C1 segment of cervical spinal cord (tissue), 14 donors: ENCODE measurements at regions not wholly inside any gene's neighbourhood (a gene's known extent, or its start where the extent isn't known, plus 50 kb on each side); places are given as distances from the start of the nearest gene placed in this dataset.

Experiments
- DNase-seq, 14 donors: peaks; one replicate each; lab custom pipeline; 2025; lab: John Stamatoyannopoulos, UW

DNA sequence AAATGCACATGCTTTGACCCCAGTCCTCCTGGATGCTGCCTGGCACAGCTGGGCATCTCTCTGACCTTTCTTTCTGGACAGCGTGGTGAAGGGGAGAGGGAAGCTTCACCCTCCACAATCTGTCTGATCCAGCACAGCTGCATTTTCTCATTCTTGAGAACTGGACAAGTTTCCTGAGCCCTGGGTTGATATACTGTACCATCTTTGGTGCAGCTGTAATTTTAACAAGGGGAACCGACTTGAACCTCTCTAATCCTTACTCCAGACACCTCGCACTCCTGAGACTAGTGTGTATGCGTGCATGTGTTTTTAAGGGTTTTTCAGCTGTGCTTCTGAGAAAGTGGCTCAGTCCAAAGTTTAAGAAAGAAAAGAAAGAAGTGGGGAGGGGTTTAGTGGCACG lies 655.7 kb downstream of the INHBA start:
- DNase-seq = no peak

DNA sequence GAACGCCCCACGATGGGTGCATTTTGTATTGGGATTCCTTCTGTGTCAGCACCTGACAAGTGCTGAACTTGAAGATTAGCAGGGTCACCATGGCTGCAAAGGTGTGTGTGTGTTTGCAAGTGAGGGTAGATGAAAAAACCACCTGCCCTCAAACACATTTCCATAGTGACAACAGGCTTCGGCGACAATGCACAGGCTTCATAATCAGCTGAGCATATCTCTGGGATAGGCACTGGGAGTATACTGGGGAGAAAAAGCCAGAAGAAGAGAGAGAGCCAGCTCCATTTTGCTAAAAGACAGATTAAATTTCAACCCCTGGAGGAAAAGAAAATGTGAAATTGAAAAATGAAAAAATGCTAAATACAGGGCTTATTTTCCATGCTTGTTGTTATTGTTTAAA lies 656.1 kb downstream of the INHBA start:
- DNase-seq = no peak

DNA sequence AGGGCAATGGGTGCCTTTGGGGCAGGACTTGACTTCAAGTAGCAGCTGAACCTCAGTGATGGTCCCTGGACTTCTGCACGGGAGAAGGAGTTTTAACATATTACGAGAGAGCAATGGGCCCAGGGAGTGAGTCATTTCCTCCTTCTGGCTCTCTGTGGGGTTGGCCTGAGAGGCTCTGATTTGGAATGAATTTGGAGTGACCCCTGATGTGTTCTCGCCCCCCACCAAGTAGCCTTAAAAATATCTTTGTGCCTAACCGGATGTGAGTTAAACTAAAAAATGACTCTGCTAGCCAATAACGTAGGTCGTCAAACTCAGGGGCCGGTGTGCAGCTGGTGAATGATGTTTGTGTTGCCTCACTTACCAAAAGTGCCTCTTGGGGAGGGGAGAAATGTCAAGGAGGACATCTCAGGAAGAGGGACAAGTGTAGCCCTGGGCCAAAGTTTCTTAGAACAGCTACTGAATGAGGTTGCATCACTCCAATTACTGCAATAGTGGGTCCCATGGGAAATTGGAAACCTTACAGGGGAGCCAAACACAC lies 656.6 kb downstream of the INHBA start:
- no peak for DNase-seq

DNA sequence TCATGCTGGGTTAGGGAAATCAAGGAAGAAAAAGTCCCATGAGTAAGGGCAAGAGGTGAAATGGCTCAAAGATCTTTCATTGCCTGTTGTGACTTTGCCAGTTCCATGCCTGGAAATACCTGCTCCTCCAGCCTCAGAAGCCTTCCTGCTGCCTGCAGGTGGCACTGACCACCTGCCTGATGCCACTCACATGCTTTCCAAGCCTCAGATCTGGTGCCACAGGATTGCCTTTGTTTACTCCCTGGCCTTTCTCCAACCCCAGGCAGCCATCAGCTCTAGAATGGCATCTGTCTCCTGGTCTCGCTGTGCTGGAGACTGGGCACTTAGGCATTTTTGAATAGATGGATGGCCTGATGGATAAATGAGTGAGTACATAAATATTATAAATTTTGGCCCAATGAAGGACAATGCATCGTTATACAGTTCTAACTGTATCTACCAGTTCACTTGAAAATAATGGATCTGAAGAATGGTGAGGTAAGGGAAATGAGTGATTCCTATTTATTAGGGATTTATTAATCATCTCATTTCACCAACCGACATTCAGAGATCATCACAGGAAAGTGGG lies 657.2 kb downstream of the INHBA start:
- DNase-seq = no peak

DNA sequence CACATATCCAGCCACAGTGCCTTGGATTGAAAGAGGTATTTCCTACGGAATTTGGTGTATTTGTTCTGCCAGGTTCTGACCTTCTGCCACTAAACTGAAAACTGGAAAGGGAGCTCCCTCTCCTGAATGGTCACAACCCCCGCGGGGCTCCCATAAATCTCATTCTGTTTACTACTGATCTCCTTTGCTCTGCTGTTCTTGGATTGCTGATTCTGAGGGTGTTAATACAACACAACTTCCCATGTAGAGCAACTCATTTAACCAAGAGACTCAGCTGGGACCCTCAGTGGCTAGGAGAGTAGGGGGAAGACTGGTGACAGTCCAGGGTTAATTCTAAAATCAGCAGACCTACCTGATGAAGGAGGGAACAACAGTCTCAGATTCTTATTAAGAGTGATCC lies 662.9 kb downstream of the INHBA start:
- no peak for DNase-seq

DNA sequence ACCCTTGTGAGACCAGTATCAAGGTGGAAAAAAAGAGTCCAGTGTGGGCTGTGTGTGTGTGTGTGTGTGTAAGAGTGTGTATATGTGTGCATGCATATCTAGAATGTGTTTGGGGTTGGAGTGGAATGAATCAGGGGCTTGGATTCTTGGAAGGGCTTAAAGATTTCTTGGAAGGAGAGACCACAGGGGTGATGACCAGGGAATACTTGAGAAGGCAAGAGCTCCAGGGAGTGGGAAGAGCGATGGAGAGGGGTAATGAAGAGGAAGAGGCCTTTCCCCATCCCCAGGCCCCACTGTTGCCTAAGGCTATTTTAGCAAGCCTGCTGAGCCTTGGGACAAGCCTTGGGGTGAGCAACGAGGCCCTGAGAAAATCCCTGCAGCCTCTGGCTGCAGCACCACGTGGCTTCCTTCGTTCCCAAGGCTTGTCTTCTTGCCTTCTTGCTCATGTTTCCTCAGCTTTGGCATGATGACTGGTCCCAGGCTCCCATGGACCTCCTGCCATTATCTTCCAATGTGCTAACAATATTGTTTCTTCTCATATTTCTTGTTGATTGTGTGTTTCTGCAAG lies 663.4 kb downstream of the INHBA start:
- DNase-seq = no peak

DNA sequence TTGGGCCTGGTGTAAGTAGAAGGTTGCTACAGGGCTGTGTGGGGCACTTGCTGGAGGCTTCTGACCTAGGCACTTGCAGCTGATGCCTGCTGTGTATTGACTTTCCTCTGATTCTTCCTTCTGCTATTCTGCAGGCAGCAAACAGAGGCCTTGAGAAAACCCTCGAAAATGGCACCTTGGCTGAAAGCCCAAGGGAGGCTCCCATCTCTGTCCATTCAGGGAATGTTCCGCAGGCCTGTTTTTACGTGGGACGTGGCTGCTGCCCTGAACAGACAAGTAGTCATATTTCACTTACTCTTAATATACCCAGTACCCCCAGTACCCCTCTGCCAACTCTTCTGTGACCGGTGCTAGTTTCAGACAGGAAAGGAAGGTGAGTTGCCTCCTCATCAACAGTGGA lies 664.7 kb downstream of the INHBA start:
- no peak for DNase-seq

DNA sequence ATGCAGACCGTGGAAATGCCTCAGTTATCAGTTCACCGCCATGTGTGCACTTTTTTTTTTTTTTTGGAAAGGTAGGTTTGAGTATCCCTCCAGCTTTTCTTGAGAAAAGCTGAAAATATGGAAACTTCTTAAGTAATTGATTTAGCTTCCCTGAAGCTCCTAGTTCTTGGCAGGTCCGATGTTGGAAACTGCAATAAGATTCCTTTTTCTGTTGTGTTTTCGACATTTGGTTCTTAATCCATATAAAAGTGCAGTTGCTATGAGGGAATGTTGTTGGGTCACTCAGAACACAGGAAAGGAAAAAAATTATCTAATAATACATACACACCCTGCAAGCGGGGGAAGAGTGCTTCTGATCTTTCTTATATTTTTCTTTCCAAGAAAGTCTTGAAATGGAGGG lies 665.2 kb downstream of the INHBA start:
- DNase-seq = no peak

DNA sequence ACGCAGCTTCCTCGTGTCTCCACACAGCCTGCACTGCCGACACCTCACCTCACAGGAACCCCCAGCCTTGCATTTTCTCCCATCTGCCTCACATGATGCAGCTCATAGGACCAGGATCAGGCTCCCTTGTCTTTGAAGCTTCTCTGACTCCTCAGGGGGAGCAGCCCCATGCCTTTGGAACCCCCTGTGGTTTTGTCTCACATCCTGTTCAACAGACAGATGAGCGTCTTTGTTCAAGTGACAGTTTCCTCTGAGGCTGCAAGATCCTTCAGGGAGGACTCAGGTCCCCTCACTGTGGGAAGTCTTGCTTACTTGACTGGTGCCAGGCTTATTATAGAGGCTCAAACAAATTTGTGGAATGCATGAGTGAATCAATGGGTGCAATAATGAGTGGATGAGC lies 667.1 kb downstream of the INHBA start:
- DNase-seq = no peak

DNA sequence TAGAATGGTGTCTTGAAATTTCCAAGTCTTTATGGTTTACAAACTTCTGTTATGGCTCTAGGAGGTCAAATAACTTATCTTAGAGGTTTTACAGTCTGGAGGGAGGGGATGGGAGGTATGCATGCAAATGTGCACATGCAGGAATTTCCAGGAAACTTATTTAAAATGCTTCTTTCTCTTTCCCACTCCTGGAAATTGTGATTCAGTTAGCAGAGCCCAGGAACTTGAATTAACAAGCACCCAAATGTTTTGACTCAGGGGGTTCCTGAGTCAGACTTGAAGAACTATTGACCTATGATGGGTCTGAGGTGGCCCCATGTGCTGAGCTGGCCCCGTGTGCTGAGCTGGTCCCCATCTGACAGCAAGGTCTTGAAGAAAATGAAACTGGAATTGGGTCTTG lies 669.4 kb downstream of the INHBA start:
- DNase-seq = no peak

DNA sequence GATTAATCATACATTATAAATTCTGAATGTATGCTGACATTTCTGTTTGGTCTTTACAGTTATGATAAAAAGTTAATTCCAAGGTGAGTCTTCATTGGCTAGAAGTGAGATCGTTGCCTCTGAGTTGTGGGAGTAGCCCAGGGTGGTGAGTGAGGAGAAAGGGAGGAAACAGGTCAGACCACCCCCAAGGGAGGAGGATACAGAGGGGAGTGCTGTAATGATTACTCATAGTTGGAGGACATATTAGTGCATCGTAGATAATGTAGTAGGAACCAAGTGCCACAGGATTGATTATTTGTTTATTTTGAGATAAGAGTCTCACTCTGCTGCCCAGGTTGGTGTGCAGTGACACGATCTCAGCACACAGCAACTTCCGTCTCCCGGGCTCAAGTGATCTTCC lies 672.2 kb downstream of the INHBA start:
- DNase-seq = no peak

DNA sequence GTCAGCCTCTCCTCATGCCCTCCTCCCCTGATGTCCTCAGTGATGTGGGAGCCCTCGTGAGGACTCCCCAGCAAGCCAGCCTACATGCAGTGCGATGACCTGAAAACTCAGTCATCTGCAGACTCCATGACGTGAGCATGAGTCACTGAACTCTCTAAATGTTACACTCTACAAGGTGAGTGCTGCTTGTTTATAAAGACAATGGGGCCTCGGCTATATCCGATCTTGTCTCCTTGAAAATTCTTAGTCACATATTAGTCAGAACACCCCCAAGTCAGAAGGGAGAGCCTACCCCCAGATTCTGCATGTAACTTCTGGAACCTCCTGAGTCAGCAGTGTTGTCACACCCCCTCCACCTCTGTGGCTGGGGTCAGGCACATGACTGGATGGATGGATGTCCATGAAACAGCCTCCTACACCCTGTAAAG lies 673.8 kb downstream of the INHBA start:
- no peak for DNase-seq

DNA sequence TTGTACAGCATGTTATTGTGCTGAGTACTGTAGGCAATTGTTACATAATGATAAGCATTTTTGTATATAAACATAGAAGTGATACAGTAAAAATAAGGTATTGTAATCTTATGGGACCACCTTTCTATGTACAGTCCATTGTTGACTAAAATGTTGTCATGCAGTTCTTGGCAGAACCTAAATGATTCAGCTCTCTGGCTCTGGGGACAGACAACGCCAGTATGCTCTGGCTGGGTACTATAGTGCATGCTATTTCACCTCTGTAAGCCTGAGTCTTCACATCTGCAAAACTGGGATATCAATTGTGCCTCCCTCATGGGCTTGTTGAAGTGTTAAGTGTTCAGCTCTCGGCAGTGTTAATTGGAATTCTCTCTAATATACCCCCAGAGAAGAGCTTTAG lies 674.3 kb downstream of the INHBA start:
- no peak for DNase-seq

DNA sequence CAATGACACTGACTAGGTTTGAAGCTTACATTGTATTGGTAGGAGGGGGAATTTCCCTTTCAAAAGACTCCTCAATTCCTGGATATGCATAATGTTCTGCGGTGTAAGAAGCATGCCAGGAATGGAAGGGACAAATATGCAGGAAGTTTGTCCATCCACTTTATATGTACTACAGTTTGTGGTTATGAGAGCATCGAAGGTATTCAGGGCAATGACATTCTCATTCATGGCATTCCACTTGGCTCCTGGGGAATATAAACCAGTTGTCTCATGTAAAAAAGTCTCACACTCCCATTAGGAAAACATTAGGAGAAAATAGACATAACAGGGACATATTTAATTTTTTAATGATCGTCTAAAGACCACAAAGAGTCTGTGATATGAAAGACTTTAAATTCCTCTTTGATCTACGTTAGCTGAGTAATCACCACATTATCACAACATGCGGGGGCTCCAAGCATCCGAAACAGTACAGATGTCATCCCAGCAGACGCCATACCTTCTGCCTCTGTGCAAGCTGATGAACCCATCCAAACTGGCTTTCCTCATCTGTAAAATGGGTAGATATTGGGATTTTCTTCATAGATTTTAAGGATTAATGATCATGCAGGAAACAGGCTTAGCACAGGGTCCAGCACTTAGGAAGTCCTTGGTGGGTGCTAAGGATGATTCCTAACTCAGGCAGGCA lies 675.3 kb downstream of the INHBA start:
- DNase-seq = no peak

DNA sequence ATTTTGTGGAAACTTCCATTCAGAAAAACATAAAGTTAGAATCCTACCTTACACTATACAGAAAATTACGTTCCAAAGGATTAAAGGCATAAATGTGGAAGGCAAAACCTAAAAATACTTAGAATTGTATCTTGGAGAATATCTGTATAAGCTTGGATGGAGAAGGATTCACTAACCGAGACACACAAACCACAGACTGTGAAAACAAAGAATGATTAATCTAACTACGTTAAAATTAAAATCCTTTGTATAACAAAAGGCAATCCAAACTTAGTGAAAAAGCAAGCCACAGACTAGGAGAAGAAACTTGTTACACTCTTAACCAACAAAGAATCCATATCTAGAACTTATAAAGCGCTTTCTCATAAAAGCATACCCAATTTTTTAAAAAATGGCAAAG lies 678.8 kb downstream of the INHBA start:
- no peak for DNase-seq

DNA sequence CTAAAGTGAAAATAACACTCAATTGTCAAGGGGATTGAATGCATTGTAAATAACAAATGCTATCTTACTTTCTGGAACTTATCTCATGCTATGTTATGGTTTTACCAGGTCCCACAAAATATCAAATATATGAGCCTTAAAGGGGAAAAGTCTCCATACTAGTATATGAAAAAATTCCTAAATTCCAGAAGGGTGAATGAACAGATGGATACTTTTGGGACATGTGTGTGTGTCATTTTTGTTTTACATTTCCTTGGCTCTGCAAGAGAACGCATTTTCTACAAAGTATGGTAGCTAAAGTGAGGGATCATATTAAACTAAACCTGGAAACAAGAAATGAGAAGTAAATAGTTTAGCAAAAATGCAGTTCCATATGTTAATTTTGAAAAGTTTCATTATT lies 682.8 kb downstream of the INHBA start:
- no peak for DNase-seq

DNA sequence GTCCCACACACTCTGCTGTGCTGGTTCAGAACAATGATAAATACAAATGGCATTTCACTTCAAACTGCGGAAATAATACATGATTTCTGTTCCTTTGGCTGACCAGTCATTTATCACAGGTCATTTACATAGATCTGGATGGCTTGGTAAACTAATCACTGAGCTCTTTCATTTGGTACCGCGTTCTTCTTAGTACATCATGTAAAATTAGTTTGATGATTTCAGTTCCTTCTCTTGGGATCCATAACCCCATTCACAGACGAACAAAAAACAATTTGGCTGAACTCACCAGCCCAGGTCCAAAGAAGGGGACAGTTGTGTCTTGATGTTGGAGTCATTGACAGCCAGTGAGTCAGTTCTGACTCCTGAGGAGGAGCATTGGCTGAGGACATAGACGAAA lies 689.8 kb downstream of the INHBA start:
- DNase-seq = no peak

DNA sequence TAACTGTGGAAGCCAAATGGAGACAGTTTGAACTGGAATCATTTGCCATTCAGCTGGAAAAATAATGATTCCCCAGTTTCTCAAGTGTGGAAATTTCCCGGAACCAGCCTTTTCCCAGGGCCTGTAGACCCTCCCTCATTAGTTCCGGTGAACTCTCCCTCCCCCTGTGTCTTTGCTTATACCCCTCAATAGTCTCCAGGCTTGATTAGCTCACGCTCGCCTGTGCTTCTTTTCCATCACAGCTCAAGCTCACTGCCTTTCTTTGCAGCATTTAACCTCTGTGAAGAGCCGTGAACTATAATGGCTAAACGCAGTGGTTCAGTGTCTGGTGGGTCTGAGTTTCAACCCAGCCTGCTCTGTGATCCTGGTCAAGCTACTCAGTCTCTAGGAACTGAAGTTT lies 690.8 kb downstream of the INHBA start:
- DNase-seq = no peak

DNA sequence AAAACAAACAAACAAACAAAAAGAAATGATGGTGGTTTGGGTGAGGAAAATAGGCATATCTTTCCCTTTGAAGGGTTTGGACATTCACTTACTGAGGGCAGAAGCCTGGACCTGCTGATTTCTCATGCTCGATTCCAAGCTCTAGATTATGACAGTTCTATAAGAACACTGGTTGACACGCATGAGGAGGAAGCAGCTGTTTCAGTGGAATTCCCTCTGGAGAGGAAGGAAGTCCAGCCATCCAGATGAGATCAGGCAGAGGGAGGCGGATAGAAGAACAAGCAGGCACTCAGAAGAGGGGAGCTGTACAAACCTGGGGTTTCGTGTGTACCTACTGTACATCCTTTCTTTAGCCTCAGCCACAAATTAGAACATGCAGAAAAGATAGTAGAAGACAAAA lies 691.9 kb downstream of the INHBA start:
- no peak for DNase-seq

DNA sequence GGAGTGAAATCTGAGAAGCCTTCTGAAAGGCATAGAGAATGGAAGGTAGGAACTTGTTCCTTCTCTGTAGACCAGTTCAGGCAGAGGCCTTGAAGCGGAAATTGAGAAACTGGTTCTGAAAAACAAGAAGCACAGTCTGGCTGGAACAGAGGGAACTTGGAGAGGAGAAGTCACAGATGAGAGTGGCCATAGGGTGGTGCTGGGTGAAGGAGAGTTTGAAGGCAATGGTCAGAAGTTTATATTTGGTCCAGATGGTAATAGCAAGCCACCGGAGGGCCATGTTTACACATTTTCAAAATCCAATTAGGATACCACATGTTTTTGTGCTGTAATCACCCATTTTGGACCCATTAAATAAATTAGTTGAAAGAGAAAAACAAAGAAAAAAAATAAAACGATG lies 692.5 kb downstream of the INHBA start:
- peak in 3 of 14 donors; percentile 6 to 13 (median 13) for DNase-seq

DNA sequence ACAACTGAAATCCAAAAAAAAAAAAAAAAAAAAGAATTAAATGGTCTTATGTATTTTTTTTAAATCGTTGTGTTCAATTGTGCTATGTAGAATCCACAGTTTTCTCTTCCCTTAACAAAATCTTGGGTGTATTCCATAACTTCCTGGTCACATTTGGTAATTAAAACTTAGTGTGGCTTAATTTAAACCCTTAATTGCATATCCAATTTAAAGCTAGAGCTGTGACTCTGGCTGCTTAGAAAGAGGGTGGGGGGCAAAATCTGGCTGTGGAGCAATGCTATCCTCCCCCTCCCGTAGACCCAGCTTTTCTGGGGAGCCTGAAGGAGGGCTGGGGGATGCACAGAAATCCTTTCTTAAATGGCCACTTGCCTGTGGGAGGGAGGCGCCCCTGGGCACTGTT lies 695.1 kb downstream of the INHBA start:
- no peak for DNase-seq

DNA sequence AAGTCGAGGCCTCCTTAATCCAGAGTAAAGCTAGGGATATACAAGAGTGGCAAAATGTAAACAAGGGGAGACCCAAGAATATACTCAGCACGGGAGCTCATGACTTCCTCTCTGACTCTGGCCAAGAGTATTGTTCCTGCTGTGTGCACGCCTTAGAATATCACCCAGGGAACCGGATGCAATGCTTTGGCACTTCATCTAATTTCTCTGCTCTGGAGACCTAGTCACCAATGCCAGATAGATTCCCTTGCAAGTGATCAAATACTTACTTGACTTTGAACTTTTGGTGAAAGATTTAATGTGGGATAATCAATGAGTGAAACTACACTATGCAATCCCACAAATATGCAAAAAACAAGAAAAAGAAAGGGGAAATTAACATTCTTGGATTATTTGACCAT lies 695.5 kb downstream of the INHBA start:
- no peak for DNase-seq

DNA sequence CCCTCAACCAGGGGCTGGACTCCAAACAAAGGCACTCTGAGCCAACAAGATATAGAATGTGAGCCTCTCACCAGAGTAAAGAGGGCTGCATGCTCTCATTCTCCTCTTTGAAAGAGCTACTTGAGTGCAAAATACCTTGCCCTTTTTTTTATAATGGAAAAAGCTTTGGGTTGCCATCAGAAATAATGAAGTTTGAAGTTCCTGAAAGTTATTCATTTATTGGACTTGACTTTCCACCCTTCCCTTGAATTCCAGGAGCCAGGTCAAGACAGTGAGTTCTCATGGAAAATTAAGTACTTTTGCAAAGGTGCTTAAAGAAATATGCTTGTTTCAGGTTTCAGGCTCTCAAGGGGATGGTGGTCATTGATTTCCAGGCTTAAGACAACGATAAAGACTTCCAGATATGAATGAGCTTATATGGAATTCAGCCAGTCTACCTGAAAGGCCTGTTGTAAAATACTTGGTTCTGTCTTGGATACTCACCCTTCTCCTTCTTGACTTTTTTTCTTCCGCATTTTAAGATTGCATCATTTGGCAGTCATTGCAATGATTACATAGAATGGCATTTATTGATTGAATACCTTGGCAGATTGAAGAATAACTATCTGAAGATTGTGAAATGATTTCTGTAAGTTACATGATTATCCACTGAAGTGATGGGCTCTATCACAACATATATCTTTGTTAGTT lies 696.4 kb downstream of the INHBA start:
- DNase-seq = no peak
